Testis (tissue), 2 donors: ENCODE measurements at regions not wholly inside any gene's neighbourhood (a gene's known extent, or its start where the extent isn't known, plus 50 kb on each side); places are given as distances from the start of the nearest gene placed in this dataset.

Experiments
- DNase-seq: peaks from one replicate; pipeline ENCODE4 v3.0.0-alpha.2; 2019
- H3K27ac ChIP-seq, 2 donors: fragments of 200-600 bp; sonication (generic); one replicate each; pipeline ENCODE4 v1.5.1; 2019
- H3K27me3 ChIP-seq: fragments of 200-600 bp; sonication (generic); one replicate; pipeline ENCODE4 v1.5.1; 2019
- H3K36me3 ChIP-seq: fragments of 200-600 bp; sonication (generic); one replicate; pipeline ENCODE4 v1.5.1; 2017; ENCODE audit warnings: low read depth; ENCODE audit errors: missing control alignments
- H3K4me1 ChIP-seq: fragments of 200-600 bp; sonication (generic); one replicate; pipeline ENCODE4 v1.5.1; 2019
- H3K4me3 ChIP-seq, 2 donors: fragments of 200-600 bp; sonication (generic); one replicate each; pipeline ENCODE4 v1.5.1; 2017 to 2019
- H3K9me3 ChIP-seq: fragments of 200-600 bp; sonication (generic); one replicate; pipeline ENCODE4 v1.5.1; 2017
- POLR2A ChIP-seq: fragments of 450-650 bp; IDR thresholded peaks from one replicate; pipeline ENCODE4 v1.6.1; 2017; ENCODE audit warnings: antibody characterized with exemption, mild to moderate bottlenecking, moderate library complexity
- WGBS, 2 donors: methylation state at CpG; one replicate each; pipeline ENCODE4 v1.1.5; 2018; 5-methylcytosine and 5-hydroxymethylcytosine counted together
- intact Hi-C: fragments of 100-400 bp; cut with DNase I; formaldehyde crosslinking; loops from one replicate; pipeline ENCODE4 v1.15.1; 2023; ENCODE audit warnings: low total_unique reads
- TF ChIP-seq, protein P1 (sequence below), 3 experiments: fragments of 450-650 bp in 2 of 3; fragments of 200-600 bp in 1 of 3; sonication (generic) in 1 of 3; IDR thresholded peaks; one replicate each; pipeline ENCODE4 v1.5.1; 2016 to 2019; ENCODE audit warnings: antibody characterized with exemption in 3 of 3, mild to moderate bottlenecking in 2 of 3, moderate library complexity in 1 of 3

DNA sequence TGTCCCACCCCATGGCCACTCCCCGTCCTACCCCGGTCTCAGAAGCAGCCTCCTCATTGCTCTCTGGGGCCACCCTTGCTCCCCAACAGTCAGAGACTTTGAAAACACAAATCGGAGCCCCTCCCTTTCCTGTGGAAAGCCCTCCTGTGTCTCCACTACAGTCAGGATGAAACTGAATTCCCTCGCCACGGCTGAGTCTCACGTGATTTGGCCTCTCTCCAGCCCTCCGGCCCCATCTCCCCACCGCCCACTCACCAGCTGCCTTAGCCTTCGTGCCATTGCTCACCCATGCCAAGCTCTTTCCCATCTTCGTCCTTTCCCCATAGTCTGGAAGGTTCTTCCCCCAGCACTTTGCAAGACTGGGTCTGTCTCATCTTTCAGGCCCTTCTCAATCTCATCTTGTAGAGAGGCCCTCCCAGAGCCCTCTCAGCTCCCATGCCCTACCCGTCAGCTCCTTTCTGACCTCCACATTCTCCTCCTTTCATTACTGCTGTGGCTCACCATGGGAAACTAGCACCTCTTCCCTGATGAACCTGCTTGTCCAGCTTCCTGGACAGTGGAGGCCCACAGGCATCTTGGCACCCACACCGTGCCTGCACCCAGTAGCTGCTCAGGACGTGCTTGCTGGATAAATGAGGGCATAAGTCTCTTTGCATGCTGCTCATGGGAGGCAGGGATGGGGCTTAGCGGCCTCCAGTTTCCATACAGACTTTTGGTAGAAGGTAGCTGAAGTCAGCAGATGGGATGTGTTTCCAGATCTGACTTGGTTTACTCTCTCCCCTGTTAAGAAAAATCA, 126.4 kb upstream of the COL5A1 start:
- intact Hi-C loops = no loop called here
- Histone ChIP-seq H3K36me3 (no peaks in the 10 kb centered on the region), H3K27ac (no peak overlapping the region), H3K4me1 (no peaks in the 10 kb centered on the region), H3K27me3 (no peaks in the 10 kb centered on the region), H3K9me3 (no peaks in the 10 kb centered on the region), H3K4me3 (no peak overlapping the region)
- no peak for TF ChIP-seq POLR2A
- TF ChIP-seq, protein P1, sequence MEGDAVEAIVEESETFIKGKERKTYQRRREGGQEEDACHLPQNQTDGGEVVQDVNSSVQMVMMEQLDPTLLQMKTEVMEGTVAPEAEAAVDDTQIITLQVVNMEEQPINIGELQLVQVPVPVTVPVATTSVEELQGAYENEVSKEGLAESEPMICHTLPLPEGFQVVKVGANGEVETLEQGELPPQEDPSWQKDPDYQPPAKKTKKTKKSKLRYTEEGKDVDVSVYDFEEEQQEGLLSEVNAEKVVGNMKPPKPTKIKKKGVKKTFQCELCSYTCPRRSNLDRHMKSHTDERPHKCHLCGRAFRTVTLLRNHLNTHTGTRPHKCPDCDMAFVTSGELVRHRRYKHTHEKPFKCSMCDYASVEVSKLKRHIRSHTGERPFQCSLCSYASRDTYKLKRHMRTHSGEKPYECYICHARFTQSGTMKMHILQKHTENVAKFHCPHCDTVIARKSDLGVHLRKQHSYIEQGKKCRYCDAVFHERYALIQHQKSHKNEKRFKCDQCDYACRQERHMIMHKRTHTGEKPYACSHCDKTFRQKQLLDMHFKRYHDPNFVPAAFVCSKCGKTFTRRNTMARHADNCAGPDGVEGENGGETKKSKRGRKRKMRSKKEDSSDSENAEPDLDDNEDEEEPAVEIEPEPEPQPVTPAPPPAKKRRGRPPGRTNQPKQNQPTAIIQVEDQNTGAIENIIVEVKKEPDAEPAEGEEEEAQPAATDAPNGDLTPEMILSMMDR (IDR thresholded peaks at IDR 0.05) = no peak
- DNase-seq = no peak
- 71 to 81% methylated on average over 14 of the region's 14 CpGs for WGBS, 2 donors

DNA sequence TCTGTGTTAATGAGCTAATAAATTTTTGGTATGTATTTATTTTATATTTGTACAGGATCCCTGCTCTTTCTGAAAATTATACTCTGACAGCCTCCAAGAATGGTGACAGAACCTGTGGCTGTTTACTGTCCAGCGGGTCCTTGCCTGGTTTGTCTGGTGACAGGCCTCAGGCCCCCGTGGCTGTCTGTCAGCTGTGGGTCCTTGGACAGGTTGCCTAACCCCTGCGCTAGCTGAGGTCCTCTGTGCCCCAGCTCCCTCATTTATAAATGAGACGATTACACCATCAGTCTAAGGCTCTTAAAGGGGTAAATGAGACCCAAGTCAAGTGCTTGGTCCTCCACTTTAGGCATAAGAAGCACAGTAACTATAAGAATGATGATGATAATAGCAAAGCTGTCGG, 125.1 kb upstream of the COL5A1 start:
- no peak overlapping the region for H3K4me3 ChIP-seq

DNA sequence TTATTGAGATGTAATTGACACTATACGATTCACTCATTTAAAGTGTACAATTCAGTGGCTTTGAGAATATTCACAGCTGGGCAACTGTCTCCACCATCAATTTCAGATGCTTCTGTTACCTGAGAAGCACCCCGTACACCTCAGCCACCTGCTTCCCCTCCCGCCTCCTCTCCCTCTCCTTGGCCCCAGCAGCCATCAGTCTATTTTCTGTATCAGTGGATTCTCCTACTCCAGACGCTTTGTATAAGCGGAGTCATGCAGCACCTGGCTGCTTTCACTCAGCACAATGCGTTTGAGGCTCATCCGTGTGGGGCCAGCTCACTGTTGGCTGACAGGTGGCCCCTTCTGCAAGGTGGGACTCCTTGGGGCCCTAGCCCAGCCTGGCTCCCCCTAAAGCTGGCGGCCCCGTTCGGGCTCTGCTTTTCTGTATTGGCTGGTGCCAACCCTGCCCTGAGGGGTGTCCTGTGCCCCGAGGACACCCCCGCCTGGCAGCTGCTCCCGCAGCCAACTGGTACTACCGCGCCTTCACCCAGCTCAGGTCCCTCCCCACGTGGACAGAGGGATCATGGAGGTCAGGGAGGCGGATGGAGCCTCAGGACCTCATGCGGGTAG, 124.4 kb upstream of the COL5A1 start:
- Histone ChIP-seq H3K4me1 (no peaks in the 10 kb centered on the region), H3K27ac (no peak overlapping the region), H3K36me3 (no peaks in the 10 kb centered on the region), H3K4me3 (no peak overlapping the region), H3K27me3 (no peaks in the 10 kb centered on the region), H3K9me3 (no peaks in the 10 kb centered on the region)
- TF ChIP-seq, protein P1 (IDR thresholded peaks at IDR 0.05) = no peak
- no peak for TF ChIP-seq POLR2A
- WGBS, 2 donors = 83 to 91% methylated on average over 14 to 18 of the region's 18 CpGs
- no peak for DNase-seq
- intact Hi-C loops = no loop called here

More for the DNA sequence above, 125.1 kb upstream of the COL5A1 start:
- no peaks in the 10 kb centered on the region for H3K4me1 ChIP-seq
- no peaks in the 10 kb centered on the region for H3K9me3 ChIP-seq
- H3K27ac ChIP-seq = no peak overlapping the region
- 91 to 96% methylated on average over 5 of the region's 5 CpGs for WGBS, 2 donors
- DNase-seq = no peak
- intact Hi-C loops = no loop called here
- H3K36me3 ChIP-seq = no peaks in the 10 kb centered on the region
- no peaks in the 10 kb centered on the region for H3K27me3 ChIP-seq
- no peak for TF ChIP-seq POLR2A
- TF ChIP-seq, protein P1 (IDR thresholded peaks at IDR 0.05) = no peak

DNA sequence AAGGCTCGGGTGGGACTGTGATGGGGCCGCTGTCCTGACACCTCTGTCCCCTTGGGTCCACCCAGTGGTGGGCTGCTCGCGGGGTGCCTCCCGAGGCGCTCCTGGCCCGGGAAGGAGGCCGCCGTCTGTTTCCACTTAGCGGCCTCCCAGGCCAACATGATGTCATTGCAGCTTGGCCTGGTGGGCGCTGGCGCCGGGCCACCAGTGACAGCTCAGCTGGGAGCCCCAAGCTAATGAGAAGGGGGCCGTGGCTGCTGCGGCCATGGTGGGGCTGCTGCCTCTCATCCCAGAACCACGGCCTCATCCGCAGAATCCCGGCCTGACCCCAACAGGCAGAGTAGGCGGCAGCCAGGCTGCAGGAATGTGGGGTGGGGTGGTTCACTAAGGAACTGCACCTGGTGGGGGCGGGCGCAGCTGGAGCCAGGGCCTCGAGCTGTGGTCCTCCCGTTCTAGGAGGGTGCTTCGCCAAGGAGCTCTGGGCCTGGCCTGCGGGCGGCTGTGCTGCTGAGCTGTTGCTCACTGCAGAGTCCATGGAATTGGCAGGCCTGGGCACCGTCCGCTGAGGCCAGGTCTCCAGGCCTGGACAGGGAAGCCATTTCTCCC, 123.5 kb upstream of the COL5A1 start:
- 85 to 91% methylated on average over 15 to 21 of the region's 28 CpGs for WGBS, 2 donors
- no peaks in the 10 kb centered on the region for H3K36me3 ChIP-seq
- no peaks in the 10 kb centered on the region for H3K4me1 ChIP-seq
- DNase-seq = no peak
- no peaks in the 10 kb centered on the region for H3K27me3 ChIP-seq
- TF ChIP-seq POLR2A = no peak
- TF ChIP-seq, protein P1 (IDR thresholded peaks at IDR 0.05) = no peak
- H3K9me3 ChIP-seq = no peaks in the 10 kb centered on the region
- H3K27ac ChIP-seq = no peak overlapping the region
- intact Hi-C loops = no loop called here
- no peak overlapping the region for H3K4me3 ChIP-seq
